ENCODE measurements at regions not wholly inside any gene's neighbourhood (a gene's known extent, or its start where the extent isn't known, plus 50 kb on each side); places are given as distances from the start of the nearest gene placed in this dataset.

DNA sequence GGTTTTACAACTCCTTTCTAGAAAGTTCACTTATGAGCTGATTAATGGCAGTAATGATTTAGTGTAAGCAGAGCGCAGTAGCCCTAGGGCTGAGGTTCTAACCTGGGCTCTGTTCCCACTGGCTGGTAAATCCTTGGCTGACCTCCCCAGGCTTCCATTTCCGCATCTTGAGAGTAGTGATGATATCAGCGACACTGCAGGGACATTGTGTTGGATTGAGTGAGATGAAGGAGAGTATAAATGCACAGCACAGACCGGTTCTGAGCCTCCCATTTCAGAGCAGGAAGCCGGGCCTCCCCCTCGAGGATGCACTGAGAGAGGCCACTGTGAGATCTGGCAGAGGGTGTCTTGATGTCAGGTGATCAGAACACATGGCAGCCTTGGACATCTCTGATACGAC is 477.2 kb upstream of the SULF2 start:
- no peak for DNase-seq

DNA sequence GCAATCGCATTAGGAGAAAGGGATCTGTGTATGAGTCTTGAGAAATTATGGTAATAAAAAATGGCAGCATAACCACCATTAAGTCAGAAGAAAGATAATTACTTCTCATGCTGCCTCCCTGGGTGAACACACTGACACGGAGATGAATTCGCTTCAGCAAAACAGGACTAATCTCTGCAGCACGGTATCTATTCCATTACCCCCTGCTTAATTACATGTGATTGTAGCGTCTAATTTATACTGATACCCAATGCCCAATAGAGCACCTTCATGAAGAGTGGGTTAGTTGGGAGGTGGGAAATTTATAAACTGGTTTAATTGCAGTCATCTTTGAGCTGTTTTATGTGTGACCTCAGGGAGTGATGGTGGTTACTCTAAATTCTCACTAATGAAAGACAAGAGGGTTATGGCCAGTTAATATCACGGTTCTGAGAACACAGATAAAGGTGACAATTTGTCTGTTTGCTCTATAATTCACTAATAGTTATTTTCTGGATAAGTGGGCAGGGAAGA is 476.2 kb upstream of the SULF2 start:
- DNase-seq = no peak

GRCh38 chr20:48260129-48260756 is 475.0 kb upstream of the SULF2 start:
- no peak for DNase-seq

DNA sequence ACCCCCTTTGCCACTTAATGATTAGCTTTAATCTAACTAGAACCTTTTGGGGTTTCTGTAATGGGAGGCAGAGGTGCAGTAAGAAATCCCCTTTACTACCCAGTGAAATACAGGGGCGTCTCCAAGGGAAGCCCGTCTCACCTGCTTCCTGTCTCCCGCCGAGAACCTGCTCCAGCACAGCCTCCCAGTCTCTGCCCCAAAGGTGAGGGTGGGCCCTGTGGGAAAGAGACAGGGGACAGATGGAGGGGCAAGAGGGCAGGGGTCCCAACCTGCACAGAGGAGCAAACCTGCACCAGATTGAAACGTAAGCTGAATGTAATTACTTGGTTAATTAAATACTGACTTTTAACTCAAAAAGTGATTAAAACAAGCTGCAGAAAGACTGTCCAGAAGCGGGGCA is 474.2 kb upstream of the SULF2 start:
- no peak for DNase-seq

DNA sequence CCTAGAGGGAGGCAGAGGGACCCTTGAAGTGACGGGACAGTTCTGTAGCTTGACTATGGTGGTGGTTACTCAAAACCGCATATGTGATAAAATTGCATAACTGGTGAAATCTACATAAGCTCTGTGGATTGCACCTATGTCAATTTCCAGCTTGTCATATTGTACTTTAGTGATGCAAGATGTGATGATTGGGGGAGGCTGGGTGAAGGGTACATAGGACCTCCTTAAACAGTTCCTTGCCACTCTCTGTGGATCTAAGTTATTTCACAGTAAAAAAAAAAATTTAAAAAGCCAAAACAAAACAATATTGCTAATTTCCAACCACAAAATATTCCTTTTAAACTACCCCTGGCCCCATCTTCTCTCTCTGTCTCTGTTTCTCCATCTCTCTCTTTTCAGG is 472.6 kb upstream of the SULF2 start:
- DNase-seq = no peak

- DNase-seq = no peak
Observed at GRCh38 chr20:48247961-48248360, 462.7 kb upstream of the SULF2 start.

DNA sequence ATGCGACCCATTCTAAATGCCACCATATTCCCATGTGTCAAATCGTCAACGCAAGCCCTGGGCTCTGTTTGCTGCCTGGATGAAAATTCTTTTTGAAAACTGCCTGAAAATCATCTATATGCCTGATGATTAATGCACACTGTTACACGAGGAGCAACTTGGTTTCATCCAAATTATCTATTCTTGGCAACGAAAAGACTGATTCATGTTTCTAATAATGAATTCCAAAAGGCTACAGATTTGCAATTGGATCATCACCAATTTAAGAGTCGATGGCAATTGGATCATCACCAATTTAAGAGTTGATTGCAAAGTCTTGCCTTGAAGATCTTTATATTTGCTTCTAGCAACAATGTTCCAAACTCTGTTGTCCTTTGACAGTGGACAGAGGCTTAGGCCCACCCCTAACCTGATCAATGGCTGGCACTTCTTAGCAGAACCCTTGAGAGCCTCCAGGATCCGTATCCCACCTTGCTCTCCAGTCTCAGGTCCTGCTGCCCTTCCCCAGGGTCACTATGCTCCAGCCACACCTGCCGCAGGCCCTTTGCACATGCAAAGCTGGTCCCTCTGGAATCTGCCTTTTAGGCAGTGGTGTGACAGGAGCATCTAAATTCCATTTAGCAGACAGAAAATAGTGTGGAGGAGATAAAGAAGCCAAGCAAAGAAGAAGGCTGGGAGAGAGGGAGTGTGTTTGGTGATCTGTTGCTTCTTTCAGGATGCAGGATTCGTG is 460.9 kb upstream of the SULF2 start:
- DNase-seq = no peak

DNA sequence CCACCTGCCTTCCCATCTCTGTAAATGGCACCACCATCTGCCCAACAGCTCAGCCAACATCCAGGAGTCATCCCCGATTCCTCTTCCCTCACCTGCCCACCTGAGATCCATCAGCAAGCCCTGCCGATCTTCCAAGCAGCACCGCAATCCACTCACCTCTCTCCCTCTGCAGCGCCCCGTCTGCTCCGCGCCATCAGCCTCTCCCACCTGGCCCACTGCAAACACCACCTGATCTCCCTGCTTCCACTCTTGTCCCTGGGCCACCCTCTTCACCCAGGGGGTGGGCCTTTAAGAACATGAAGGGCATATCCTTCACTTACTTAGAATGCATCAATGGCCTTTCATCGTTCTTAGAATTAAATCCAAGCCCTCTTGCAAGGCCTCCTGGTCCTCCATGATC is 457.3 kb upstream of the SULF2 start:
- no peak for DNase-seq

GRCh38 chr20:48241482-48241881 is 456.2 kb upstream of the SULF2 start:
- DNase-seq = no peak

- no peak for DNase-seq
Observed at GRCh38 chr20:48238781-48239180, 453.5 kb upstream of the SULF2 start.

DNA sequence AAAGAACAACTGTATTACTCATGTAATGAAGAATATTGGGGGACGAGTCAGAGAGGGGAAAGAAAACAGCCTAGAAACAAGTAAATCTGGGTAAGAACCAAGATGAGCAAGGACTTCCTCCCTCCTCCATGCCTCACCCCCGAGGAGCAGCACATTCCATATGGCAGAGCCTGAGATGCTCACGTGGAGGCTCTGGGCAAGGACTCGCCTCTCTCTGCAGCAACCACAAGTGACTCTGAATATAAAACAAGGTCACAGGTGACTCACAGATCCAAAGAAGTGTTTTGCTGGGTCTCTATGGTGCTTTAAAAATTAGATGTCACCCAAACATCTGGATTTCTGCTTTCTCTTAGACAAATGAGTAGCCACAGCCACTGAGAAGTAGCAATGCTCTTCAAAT is 453.0 kb upstream of the SULF2 start:
- no peak for DNase-seq

- no peak for DNase-seq
Observed at GRCh38 chr20:48236000-48236970, 451.0 kb upstream of the SULF2 start.

DNA sequence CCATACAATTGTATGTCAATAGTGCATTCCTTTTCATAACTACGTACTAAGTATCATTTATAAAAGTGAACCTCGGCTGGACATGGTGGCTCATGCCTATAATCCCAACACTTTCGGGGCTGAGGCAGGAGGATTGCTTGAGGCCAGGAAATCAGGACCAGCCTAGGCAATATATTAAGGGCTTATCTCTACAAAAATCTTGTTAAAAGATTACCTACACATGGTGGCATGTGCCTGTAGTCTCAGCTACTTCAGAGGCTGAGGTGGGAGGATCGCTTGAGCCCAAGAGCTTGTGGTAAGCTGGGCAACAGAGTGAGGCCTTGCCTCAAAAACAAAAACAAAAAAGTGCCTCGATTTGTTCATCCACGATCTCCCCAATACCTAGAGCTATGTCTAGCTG is 449.7 kb upstream of the SULF2 start:
- no peak for DNase-seq

DNA sequence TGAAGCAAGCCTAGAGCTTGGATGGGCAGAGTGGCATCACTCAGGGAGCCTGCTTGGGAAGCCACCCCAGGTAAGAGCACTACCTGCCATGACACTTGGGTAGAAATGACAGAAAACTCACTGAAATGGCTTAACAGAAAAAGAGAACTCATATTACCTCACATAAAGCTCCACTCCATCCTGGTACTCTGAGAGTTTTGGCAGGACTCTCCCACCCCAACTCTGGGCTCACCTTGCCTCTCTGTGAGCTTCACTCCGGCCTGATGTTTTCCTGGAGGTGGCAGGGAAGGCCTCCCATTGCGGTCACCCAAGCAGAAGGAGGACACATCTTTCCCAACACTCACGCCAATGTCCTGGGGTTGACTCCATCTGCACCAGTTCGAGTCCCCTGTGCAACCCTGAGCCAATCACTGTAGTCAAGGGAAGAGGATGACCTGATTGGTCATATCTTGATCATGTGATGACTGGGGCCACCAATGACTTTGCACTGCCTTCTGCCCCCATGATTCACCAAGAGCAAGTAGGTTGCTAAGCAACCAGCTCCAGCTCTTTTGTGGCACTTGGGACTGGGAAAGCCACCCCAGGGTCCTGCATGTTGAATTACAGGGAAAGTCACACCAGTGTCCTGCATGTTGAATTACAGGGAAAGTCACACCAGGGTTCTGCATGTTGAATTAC is 446.1 kb upstream of the SULF2 start:
- no peak for DNase-seq

DNA sequence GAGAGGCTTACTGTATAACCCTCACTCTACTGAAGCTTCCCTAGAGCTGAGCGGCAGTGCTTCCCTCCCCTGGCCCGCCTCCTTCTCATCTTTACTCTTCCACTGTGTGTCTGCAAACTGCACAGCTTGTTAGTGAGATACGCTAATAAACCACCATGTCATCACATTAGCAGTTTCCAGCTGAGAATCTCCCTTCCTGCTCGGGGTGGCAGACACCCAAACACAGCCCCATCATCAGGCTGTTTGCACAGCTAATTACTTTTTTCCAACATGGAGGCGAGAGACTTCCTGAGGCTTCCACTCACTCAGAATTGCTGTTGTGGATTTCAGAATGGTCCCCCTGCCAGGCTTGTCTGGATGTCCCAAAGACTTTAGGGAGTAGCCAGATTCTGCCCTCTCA is 444.9 kb upstream of the SULF2 start:
- DNase-seq = no peak

GRCh38 chr20:48227381-48227780 is 442.1 kb upstream of the SULF2 start:
- no peak for DNase-seq

DNA sequence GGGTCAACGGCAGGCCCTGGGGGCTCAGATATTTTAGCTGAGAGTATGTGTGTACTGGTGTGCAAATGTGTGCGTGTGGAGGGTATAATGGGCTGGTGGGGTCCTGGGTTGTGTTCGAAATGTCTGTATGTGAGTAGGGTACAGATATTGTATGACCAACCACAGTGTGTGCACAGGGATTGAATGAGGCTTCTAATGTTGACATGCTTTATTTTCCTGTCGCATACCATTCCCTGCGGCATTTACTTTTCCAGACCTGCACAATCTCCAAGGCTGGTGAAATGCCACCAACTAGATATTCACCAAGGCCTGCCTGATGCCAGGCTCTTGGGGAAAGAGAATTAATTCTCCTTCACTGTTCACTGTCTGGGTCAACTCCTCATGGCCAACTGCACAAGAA is 441.4 kb upstream of the SULF2 start:
- DNase-seq = no peak

DNA sequence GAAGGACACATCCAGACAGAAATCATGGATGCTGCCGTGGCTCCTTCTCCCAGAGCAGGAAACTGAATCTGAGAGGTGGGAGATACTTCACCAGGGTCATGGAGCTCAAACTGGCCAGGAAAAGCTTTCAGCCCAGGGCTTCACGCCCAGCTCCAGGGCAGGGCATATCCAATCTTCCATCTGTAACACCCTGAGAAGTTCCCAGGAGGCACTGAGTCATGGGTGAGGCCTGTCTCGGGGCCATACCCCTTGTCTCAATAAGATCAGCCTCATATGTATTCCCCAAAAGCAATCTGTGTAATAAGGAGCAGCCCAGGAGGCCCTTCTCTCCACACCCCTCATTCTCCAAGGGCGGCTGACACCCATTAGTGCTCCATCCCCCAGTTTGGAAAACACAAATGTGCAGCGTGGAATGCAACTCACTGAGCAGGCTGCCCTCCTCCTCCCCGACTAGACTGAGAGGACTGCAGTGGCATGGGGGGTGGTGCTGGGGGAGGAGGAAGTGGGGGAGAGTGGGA is 439.3 kb upstream of the SULF2 start:
- no peak for DNase-seq

GRCh38 chr20:48223715-48224114 is 438.4 kb upstream of the SULF2 start:
- DNase-seq = no peak

- no peak for DNase-seq
Observed at GRCh38 chr20:48222595-48223180, 437.4 kb upstream of the SULF2 start.

DNA sequence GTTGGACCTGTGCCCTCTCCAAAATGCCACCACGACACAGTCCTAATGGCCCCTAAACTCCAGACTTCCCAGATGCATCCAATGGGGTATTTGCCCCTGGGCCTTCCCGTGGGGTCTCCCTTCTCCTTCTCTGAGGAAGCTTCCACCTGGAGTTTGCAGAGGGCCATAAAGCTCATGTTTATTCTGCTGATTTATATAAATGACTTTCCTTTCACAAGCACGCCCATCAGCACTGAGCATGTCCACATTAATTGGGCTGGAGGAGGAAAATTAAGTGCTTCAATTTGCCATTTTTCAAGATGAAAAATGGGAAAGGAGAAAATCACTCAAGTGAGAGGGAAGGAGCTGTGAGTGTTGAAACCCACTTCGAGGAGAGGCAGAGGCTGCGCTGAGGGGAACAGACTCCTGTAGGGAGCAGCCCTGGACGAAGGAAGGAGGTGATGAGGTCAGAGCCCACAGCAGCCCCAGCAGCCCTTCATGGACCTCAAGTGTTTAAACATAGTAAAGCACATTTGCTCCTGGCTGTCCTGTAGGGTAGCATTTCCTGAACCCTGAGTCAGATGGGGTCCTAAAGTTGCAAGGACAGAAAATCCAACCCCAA is 434.9 kb upstream of the SULF2 start:
- no peak for DNase-seq

DNA sequence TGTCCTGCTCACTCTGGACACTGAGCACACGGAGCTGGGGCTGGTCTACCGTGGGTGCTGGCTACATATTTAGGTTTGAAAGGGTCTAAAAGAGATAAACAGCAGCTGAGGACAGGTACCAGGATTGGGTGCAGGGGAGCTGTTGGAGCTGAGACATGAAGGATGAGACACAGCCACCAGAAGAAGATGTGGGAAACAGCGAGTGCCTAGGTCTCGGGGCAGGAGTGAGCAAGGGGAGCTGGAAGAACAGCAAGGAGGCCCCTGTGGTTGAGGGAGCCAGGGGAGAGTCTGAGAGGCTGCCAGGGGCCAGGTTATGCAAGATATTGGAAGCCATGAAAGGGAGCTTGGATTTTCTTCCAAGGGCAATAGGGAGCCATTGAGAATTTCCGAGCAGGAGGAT is 434.0 kb upstream of the SULF2 start:
- no peak for DNase-seq
